Ovary (tissue), 3 donors: ENCODE measurements at regions not wholly inside any gene's neighbourhood (a gene's known extent, or its start where the extent isn't known, plus 50 kb on each side); places are given as distances from the start of the nearest gene placed in this dataset.

Source experiments
- CTCF ChIP-seq, 3 donors: fragments of 450-650 bp in 2 of 3; fragments of 200-600 bp in 1 of 3; IDR thresholded peaks; one replicate each; pipeline versions ENCODE4 v1.5.1 to v1.8.0; 2016 to 2022; ENCODE audit warnings: antibody characterized with exemption in 3 of 3, mild to moderate bottlenecking in 1 of 3
- POLR2A ChIP-seq: fragments of 450-650 bp; IDR thresholded peaks from one replicate; pipeline ENCODE4 v1.6.1; 2017; ENCODE audit warnings: antibody characterized with exemption, mild to moderate bottlenecking, moderate library complexity
- donor health status: DM: no; HTN: no; CAD: no.

GRCh38 chr1:232218955-232219865, 410.7 kb downstream of the SIPA1L2 start:
- no peak for TF ChIP-seq CTCF (IDR thresholded peaks at IDR 0.05)
- no peak for TF ChIP-seq POLR2A
